Thoracic aorta (tissue), 2 donors: ENCODE measurements at regions not wholly inside any gene's neighbourhood (a gene's known extent, or its start where the extent isn't known, plus 50 kb on each side); places are given as distances from the start of the nearest gene placed in this dataset.

Experiments used
- ATAC-seq: fragments of 150-250 bp; one replicate; pipeline ENCODE4 v1.8.0; 2017; ENCODE audit warnings: low read depth; ENCODE audit not compliant: insufficient number of reproducible peaks, low FRiP score
- DNase-seq: peaks from one replicate; pipeline ENCODE4 v3.0.0-alpha.2; 2020; ENCODE audit warnings: low spot score
- H3K27ac ChIP-seq, 2 donors: fragments of 200-600 bp; sonication (generic); 1 replicate in 1 of 2; 2 replicates in 1 of 2; pipeline ENCODE4 v1.5.1; 2016; ENCODE audit warnings: mild to moderate bottlenecking in 2 of 2, moderate library complexity in 2 of 2
- H3K27me3 ChIP-seq: fragments of 200-600 bp; sonication (generic); replicated peaks from 2 replicates; pipeline ENCODE4 v1.6.0; 2016; ENCODE audit warnings: mild to moderate bottlenecking; ENCODE audit not compliant: insufficient read depth
- H3K36me3 ChIP-seq: fragments of 200-600 bp; sonication (generic); one replicate; pipeline ENCODE4 v1.5.1; 2016
- H3K4me1 ChIP-seq, 2 donors: fragments of 200-600 bp; sonication (generic); 1 replicate in 1 of 2; 2 replicates in 1 of 2; pipeline versions ENCODE4 v1.5.1 to v1.6.0; 2016; ENCODE audit warnings: low read depth in 2 of 2, mild to moderate bottlenecking in 1 of 2; ENCODE audit not compliant: control insufficient read depth in 1 of 2
- H3K4me3 ChIP-seq: fragments of 200-600 bp; sonication (generic); 2 replicates; pipeline ENCODE4 v1.5.1; 2016; ENCODE audit warnings: mild to moderate bottlenecking
- H3K9me3 ChIP-seq: fragments of 200-600 bp; sonication (generic); 2 replicates; pipeline ENCODE4 v1.5.1; 2016
- CTCF ChIP-seq: fragments of 200-600 bp; sonication (generic); IDR thresholded peaks from one replicate; pipeline ENCODE4 v1.5.1; 2019; ENCODE audit warnings: antibody characterized with exemption

- Histone ChIP-seq H3K27me3 (no peaks in the 10 kb centered on the region), H3K4me1 (peaks cover 0 to 13% of the 10 kb centered on the region in 2 donors), H3K36me3 (no peaks in the 10 kb centered on the region), H3K4me3 (no peak overlapping the region), H3K9me3 (no peaks in the 10 kb centered on the region), H3K27ac (no peak overlapping the region)
- ATAC-seq (no peak), DNase-seq (no peak)
- TF ChIP-seq CTCF, result no peak
These were observed 154.2 kb downstream of the TM9SF2 start for GRCh38 chr13:99655351-99656091.

- Histone ChIP-seq H3K27ac (no peak overlapping the region), H3K27me3 (no peaks in the 10 kb centered on the region), H3K9me3 (no peaks in the 10 kb centered on the region), H3K4me3 (no peak overlapping the region), H3K4me1 (peaks cover 0 to 16% of the 10 kb centered on the region in 2 donors), H3K36me3 (no peaks in the 10 kb centered on the region)
- no peak for TF ChIP-seq CTCF
- ATAC-seq, result no peak
- DNase-seq, result no peak
These were observed 152.8 kb downstream of the TM9SF2 start for GRCh38 chr13:99654076-99654475.

- Histone ChIP-seq H3K36me3 (no peaks in the 10 kb centered on the region), H3K9me3 (no peaks in the 10 kb centered on the region), H3K27ac (no peak overlapping the region), H3K4me3 (no peak overlapping the region), H3K4me1 (peaks cover 0 to 14% of the 10 kb centered on the region in 2 donors), H3K27me3 (no peaks in the 10 kb centered on the region)
- DNase-seq, result no peak
- TF ChIP-seq CTCF, result no peak
- ATAC-seq, result no peak
These were observed 152.3 kb downstream of the TM9SF2 start for GRCh38 chr13:99653526-99653925.

GRCh38 chr13:99652901-99653300, 151.6 kb downstream of the TM9SF2 start:
- DNase-seq (no peak), ATAC-seq (no peak)
- TF ChIP-seq CTCF, result no peak
- no peaks in the 10 kb centered on the region for H3K9me3 ChIP-seq
- H3K4me1 ChIP-seq, result peaks cover 0 to 11% of the 10 kb centered on the region in 2 donors
- no peak overlapping the region for H3K4me3 ChIP-seq
- H3K27me3 ChIP-seq, result no peaks in the 10 kb centered on the region
- H3K36me3 ChIP-seq, result no peaks in the 10 kb centered on the region
- H3K27ac ChIP-seq, result no peak overlapping the region

GRCh38 chr13:99652141-99652540, 150.9 kb downstream of the TM9SF2 start:
- DNase-seq, result no peak
- Histone ChIP-seq H3K36me3 (no peaks in the 10 kb centered on the region), H3K27ac (no peak overlapping the region), H3K9me3 (no peaks in the 10 kb centered on the region), H3K27me3 (no peaks in the 10 kb centered on the region), H3K4me1 (peaks cover 0 to 6% of the 10 kb centered on the region in 2 donors), H3K4me3 (no peak overlapping the region)
- no peak for ATAC-seq
- TF ChIP-seq CTCF, result no peak
